ENCODE measurements at regions not wholly inside any gene's neighbourhood (a gene's known extent, or its start where the extent isn't known, plus 50 kb on each side); places are given as distances from the start of the nearest gene placed in this dataset.

GRCh38 chr10:108850138-108850854 lies 1073.0 kb downstream of the XPNPEP1 start:
- TF ChIP-seq POLR2AphosphoS5 (IDR thresholded peaks at IDR 0.05; ENCODE audit: borderline replicate concordance, low read depth, low read length): no peak
- no peak for TF ChIP-seq FOXP2 (optimal IDR thresholded peaks at IDR 0.05; ENCODE audit: control extremely low read depth, extremely low read length, insufficient read depth)
- no peak for TF ChIP-seq EZH2 (IDR thresholded peaks at IDR 0.05)

DNA sequence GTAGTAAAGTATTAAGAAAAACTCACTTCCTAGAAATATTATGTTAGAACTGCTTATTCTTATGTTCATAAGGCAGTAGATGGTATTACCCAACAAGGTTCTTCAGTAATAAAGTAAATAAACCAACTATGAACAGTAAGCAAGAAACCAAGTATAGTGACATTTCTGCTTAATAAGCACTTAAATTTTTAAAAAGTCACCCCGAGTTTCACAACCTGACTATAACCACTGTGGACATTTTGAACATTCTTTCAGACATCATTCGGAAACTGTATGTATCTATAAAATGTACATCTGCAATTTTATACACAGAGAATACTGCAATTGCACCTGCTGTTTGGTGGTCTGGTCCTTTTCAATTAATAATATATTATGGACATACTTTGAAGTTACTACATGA lies 1073.6 kb downstream of the XPNPEP1 start:
- no peak overlapping the region for H3K27ac ChIP-seq
- H3K4me3 ChIP-seq: no peak overlapping the region
- no peaks in the 10 kb centered on the region for H3K36me3 ChIP-seq (ENCODE audit: insufficient read depth, low read length)
- TF ChIP-seq POLR2AphosphoS5 (IDR thresholded peaks at IDR 0.05; ENCODE audit: borderline replicate concordance, low read depth, low read length): no peak
- no peak for TF ChIP-seq FOXP2 (optimal IDR thresholded peaks at IDR 0.05; ENCODE audit: control extremely low read depth, extremely low read length, insufficient read depth)
- TF ChIP-seq EZH2 (IDR thresholded peaks at IDR 0.05): no peak
- H3K9ac ChIP-seq (ENCODE audit: insufficient read length): no peak overlapping the region
- no peak for DNase-seq (ENCODE audit: low read depth, low spot score)
- H3K9me3 ChIP-seq (ENCODE audit: low read depth, low read length): no peaks in the 10 kb centered on the region

More at GRCh38 chr10:108850138-108850854, 1073.0 kb downstream of the XPNPEP1 start:
- Histone ChIP-seq H3K27ac (no peak overlapping the region), H3K36me3 (ENCODE audit: insufficient read depth, low read length) (no peaks in the 10 kb centered on the region), H3K9ac (ENCODE audit: insufficient read length) (no peak overlapping the region), H3K9me3 (ENCODE audit: low read depth, low read length) (no peaks in the 10 kb centered on the region), H3K4me3 (no peak overlapping the region)
- no peak for DNase-seq (ENCODE audit: low read depth, low spot score)

GRCh38 chr10:108849186-108849585 lies 1074.1 kb downstream of the XPNPEP1 start:
- H3K27ac ChIP-seq: no peak overlapping the region
- no peak for TF ChIP-seq POLR2AphosphoS5 (IDR thresholded peaks at IDR 0.05; ENCODE audit: borderline replicate concordance, low read depth, low read length)
- no peak for TF ChIP-seq FOXP2 (optimal IDR thresholded peaks at IDR 0.05; ENCODE audit: control extremely low read depth, extremely low read length, insufficient read depth)
- no peak for TF ChIP-seq EZH2 (IDR thresholded peaks at IDR 0.05)
- no peak overlapping the region for H3K4me3 ChIP-seq
- H3K36me3 ChIP-seq (ENCODE audit: insufficient read depth, low read length): no peaks in the 10 kb centered on the region
- DNase-seq (ENCODE audit: low read depth, low spot score): no peak
- H3K9ac ChIP-seq (ENCODE audit: insufficient read length): no peak overlapping the region
- H3K9me3 ChIP-seq (ENCODE audit: low read depth, low read length): no peaks in the 10 kb centered on the region

DNA sequence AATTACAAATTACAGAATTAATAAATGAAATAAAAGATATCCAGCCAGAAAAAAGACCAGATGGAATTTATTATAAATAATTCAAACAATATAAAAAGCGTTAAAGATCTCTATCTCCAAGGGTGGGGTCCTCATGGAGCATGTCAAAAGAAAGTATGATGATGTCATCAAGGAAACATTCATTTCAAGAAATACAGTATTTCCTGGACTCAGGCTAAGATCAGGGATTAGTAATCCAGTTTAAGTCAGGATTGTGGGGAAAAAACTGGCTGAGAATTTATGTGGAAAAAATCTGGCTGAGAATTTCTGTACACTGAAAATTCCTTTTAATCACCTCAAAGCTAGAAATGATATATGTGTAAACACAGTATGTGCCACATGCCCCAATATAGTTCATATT lies 1075.3 kb downstream of the XPNPEP1 start:
- TF ChIP-seq FOXP2 (optimal IDR thresholded peaks at IDR 0.05; ENCODE audit: control extremely low read depth, extremely low read length, insufficient read depth): no peak
- no peak for TF ChIP-seq EZH2 (IDR thresholded peaks at IDR 0.05)
- TF ChIP-seq POLR2AphosphoS5 (IDR thresholded peaks at IDR 0.05; ENCODE audit: borderline replicate concordance, low read depth, low read length): no peak
- Histone ChIP-seq H3K36me3 (ENCODE audit: insufficient read depth, low read length) (no peaks in the 10 kb centered on the region), H3K9ac (ENCODE audit: insufficient read length) (no peak overlapping the region), H3K27ac (no peak overlapping the region), H3K4me3 (no peak overlapping the region), H3K9me3 (ENCODE audit: low read depth, low read length) (no peaks in the 10 kb centered on the region)
- DNase-seq (ENCODE audit: low read depth, low spot score): no peak

- H3K36me3 ChIP-seq (ENCODE audit: insufficient read depth, low read length): no peaks in the 10 kb centered on the region
- TF ChIP-seq EZH2 (IDR thresholded peaks at IDR 0.05) (no peak), POLR2AphosphoS5 (IDR thresholded peaks at IDR 0.05; ENCODE audit: borderline replicate concordance, low read depth, low read length) (no peak), FOXP2 (optimal IDR thresholded peaks at IDR 0.05; ENCODE audit: control extremely low read depth, extremely low read length, insufficient read depth) (no peak)
- no peak for DNase-seq (ENCODE audit: low read depth, low spot score)
- H3K9ac ChIP-seq (ENCODE audit: insufficient read length): no peak overlapping the region
- no peaks in the 10 kb centered on the region for H3K9me3 ChIP-seq (ENCODE audit: low read depth, low read length)
- no peak overlapping the region for H3K27ac ChIP-seq
- no peak overlapping the region for H3K4me3 ChIP-seq
Measured at GRCh38 chr10:108840944-108841343, 1082.4 kb downstream of the XPNPEP1 start.

- H3K27ac ChIP-seq: no peak overlapping the region
- no peak for DNase-seq (ENCODE audit: low read depth, low spot score)
- TF ChIP-seq EZH2 (IDR thresholded peaks at IDR 0.05): no peak
- H3K4me3 ChIP-seq: no peak overlapping the region
- H3K9me3 ChIP-seq (ENCODE audit: low read depth, low read length): no peaks in the 10 kb centered on the region
- no peaks in the 10 kb centered on the region for H3K36me3 ChIP-seq (ENCODE audit: insufficient read depth, low read length)
- H3K9ac ChIP-seq (ENCODE audit: insufficient read length): no peak overlapping the region
Measured at GRCh38 chr10:108836362-108836761, 1086.9 kb downstream of the XPNPEP1 start.

DNA sequence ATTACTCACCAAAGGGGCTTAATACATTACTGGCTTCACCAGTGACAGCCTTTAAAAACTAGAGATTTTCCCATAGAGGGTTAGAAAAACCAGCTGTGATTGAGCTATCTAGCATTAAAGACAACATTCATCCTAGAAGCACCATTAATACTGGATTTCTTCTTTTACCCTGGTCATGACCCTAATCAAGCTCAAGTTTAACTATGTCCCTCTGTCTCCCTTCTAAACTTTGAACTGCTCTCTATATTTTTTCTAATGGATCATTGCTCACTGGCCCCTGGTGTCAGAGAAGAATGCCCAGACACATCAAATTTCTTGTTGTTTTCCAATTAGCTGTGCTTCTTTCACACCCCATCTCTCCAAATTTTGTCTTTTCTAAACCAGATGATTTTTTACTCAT lies 1101.3 kb downstream of the XPNPEP1 start:
- Histone ChIP-seq H3K4me3 (no peak overlapping the region), H3K36me3 (ENCODE audit: insufficient read depth, low read length) (no peaks in the 10 kb centered on the region), H3K27ac (no peak overlapping the region), H3K9me3 (ENCODE audit: low read depth, low read length) (no peaks in the 10 kb centered on the region), H3K9ac (ENCODE audit: insufficient read length) (no peak overlapping the region)
- TF ChIP-seq EZH2 (IDR thresholded peaks at IDR 0.05) (no peak), FOXP2 (optimal IDR thresholded peaks at IDR 0.05; ENCODE audit: control extremely low read depth, extremely low read length, insufficient read depth) (no peak), POLR2AphosphoS5 (IDR thresholded peaks at IDR 0.05; ENCODE audit: borderline replicate concordance, low read depth, low read length) (no peak)
- DNase-seq (ENCODE audit: low read depth, low spot score): no peak

GRCh38 chr10:108819302-108819701 lies 1104.0 kb downstream of the XPNPEP1 start:
- Histone ChIP-seq H3K9ac (ENCODE audit: insufficient read length) (no peak overlapping the region), H3K36me3 (ENCODE audit: insufficient read depth, low read length) (no peaks in the 10 kb centered on the region), H3K9me3 (ENCODE audit: low read depth, low read length) (no peaks in the 10 kb centered on the region), H3K4me3 (no peak overlapping the region), H3K27ac (no peak overlapping the region)
- TF ChIP-seq EZH2 (IDR thresholded peaks at IDR 0.05): no peak
- no peak for TF ChIP-seq POLR2AphosphoS5 (IDR thresholded peaks at IDR 0.05; ENCODE audit: borderline replicate concordance, low read depth, low read length)
- TF ChIP-seq FOXP2 (optimal IDR thresholded peaks at IDR 0.05; ENCODE audit: control extremely low read depth, extremely low read length, insufficient read depth): no peak
- DNase-seq (ENCODE audit: low read depth, low spot score): no peak

GRCh38 chr10:108817584-108817983 lies 1105.7 kb downstream of the XPNPEP1 start:
- no peak overlapping the region for H3K9ac ChIP-seq (ENCODE audit: insufficient read length)
- TF ChIP-seq POLR2AphosphoS5 (IDR thresholded peaks at IDR 0.05; ENCODE audit: borderline replicate concordance, low read depth, low read length): no peak
- TF ChIP-seq EZH2 (IDR thresholded peaks at IDR 0.05): no peak
- no peak for TF ChIP-seq FOXP2 (optimal IDR thresholded peaks at IDR 0.05; ENCODE audit: control extremely low read depth, extremely low read length, insufficient read depth)

More at GRCh38 chr10:108817584-108817983, 1105.7 kb downstream of the XPNPEP1 start:
- no peak overlapping the region for H3K4me3 ChIP-seq
- no peak for DNase-seq (ENCODE audit: low read depth, low spot score)
- H3K36me3 ChIP-seq (ENCODE audit: insufficient read depth, low read length): no peaks in the 10 kb centered on the region
- no peaks in the 10 kb centered on the region for H3K9me3 ChIP-seq (ENCODE audit: low read depth, low read length)
- no peak overlapping the region for H3K27ac ChIP-seq

All from SK-N-MC (cell line).